Esophagus squamous epithelium (tissue), 5 donors: ENCODE measurements at regions not wholly inside any gene's neighbourhood (a gene's known extent, or its start where the extent isn't known, plus 50 kb on each side); places are given as distances from the start of the nearest gene placed in this dataset.

ENCODE experiments used
- DNase-seq: peaks from one replicate; lab custom pipeline; 2025; lab: John Stamatoyannopoulos, UW
- H3K27ac ChIP-seq, 4 donors: fragments of 200-600 bp; sonication (generic); one replicate each; pipeline ENCODE4 v1.5.1; 2016 to 2019; ENCODE audit warnings: mild to moderate bottlenecking in 1 of 4
- H3K27me3 ChIP-seq, 4 donors: fragments of 200-600 bp; sonication (generic); 1 replicate in 3 of 4; 2 replicates in 1 of 4; pipeline versions ENCODE4 v1.5.1 to v1.6.0; 2017 to 2021; ENCODE audit warnings: antibody characterized with exemption in 1 of 4
- H3K36me3 ChIP-seq, 3 donors: fragments of 200-600 bp; sonication (generic); one replicate each; pipeline ENCODE4 v1.5.1; 2016 to 2019
- H3K4me1 ChIP-seq, 3 donors: fragments of 200-600 bp; sonication (generic); one replicate each; pipeline ENCODE4 v1.5.1; 2017 to 2019
- H3K4me3 ChIP-seq, 4 donors: fragments of 200-600 bp; sonication (generic); 1 replicate in 3 of 4; 2 replicates in 1 of 4; pipeline ENCODE4 v1.5.1; 2016 to 2019; ENCODE audit warnings: mild to moderate bottlenecking in 2 of 4, moderate library complexity in 1 of 4
- H3K9me3 ChIP-seq, 3 donors: fragments of 200-600 bp; sonication (generic); one replicate each; pipeline ENCODE4 v1.5.1; 2016 to 2019
- POLR2A ChIP-seq, 4 donors: fragments of 450-650 bp; IDR thresholded peaks; one replicate each; pipeline ENCODE4 v1.6.1; 2017; ENCODE audit warnings: antibody characterized with exemption in 4 of 4, mild to moderate bottlenecking in 4 of 4, moderate library complexity in 3 of 4
- WGBS, 2 donors: methylation state at CpG; one replicate each; pipeline ENCODE4 v1.1.5; 2018; 5-methylcytosine and 5-hydroxymethylcytosine counted together
- intact Hi-C: fragments of 100-400 bp; cut with DNase I; formaldehyde crosslinking; loops from one replicate; pipeline ENCODE4 v1.15.0; 2022
- TF ChIP-seq, protein P1 (sequence below), 6 experiments: fragments of 450-650 bp in 4 of 6; fragments of 200-600 bp in 2 of 6; sonication (generic) in 2 of 6; IDR thresholded peaks; one replicate each; pipeline ENCODE4 v1.5.1; 2016 to 2019; ENCODE audit warnings: antibody characterized with exemption in 6 of 6, mild to moderate bottlenecking in 4 of 6, moderate library complexity in 4 of 6
- donor health status: DM: yes; HTN: yes; CAD: no.

DNA sequence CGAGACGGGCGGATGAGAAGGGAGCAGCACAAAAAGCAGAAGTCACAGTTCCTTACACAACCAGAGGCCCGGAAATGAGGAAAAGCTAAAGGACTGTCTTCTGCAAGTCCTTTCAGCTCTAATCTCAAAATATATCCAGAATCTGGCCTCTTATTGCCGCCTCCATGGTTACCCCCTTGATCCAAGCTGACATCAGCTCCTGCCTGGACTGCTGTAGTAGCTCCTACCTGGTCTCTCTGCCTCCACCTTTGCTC is 324.0 kb upstream of the ROPN1 start:
- TF ChIP-seq POLR2A (IDR thresholded peaks at IDR 0.05): no peak
- TF ChIP-seq, protein P1, sequence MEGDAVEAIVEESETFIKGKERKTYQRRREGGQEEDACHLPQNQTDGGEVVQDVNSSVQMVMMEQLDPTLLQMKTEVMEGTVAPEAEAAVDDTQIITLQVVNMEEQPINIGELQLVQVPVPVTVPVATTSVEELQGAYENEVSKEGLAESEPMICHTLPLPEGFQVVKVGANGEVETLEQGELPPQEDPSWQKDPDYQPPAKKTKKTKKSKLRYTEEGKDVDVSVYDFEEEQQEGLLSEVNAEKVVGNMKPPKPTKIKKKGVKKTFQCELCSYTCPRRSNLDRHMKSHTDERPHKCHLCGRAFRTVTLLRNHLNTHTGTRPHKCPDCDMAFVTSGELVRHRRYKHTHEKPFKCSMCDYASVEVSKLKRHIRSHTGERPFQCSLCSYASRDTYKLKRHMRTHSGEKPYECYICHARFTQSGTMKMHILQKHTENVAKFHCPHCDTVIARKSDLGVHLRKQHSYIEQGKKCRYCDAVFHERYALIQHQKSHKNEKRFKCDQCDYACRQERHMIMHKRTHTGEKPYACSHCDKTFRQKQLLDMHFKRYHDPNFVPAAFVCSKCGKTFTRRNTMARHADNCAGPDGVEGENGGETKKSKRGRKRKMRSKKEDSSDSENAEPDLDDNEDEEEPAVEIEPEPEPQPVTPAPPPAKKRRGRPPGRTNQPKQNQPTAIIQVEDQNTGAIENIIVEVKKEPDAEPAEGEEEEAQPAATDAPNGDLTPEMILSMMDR (IDR thresholded peaks at IDR 0.05): no peak
- 65 to 85% methylated on average over 5 of the region's 5 CpGs for WGBS, 2 donors

DNA sequence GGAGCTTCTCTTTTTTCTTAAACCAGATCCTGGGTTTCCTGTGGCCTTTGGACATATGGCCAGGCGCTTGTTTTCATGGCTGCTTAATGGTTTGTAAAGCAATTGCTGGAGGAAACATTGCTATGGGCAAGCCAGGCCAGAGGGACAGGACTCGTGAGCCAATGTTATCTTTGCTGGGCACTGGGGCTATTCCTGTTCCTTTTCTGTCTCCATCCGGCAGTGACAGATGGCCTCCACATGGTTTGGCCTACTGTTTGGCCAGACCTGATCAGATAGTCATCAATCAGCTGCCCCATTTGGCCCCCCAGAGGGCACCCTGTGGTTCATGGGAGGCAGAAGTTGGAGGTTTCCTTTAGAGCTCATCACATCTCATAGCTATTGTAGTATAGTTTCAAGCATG is 326.1 kb upstream of the ROPN1 start:
- no peaks in the 10 kb centered on the region for H3K27me3 ChIP-seq
- no peaks in the 10 kb centered on the region for H3K36me3 ChIP-seq
- no peaks in the 10 kb centered on the region for H3K9me3 ChIP-seq
- 82 to 88% methylated on average over 2 to 3 of the region's 3 CpGs for WGBS, 2 donors
- DNase-seq: no peak
- H3K4me3 ChIP-seq: no peak overlapping the region
- intact Hi-C loops: no loop called here
- TF ChIP-seq POLR2A (IDR thresholded peaks at IDR 0.05): no peak
- TF ChIP-seq, protein P1 (IDR thresholded peaks at IDR 0.05): no peak
- H3K4me1 ChIP-seq: no peaks in the 10 kb centered on the region
- H3K27ac ChIP-seq: no peak overlapping the region

More for the DNA sequence above, 324.0 kb upstream of the ROPN1 start:
- Histone ChIP-seq H3K4me3 (no peak overlapping the region), H3K9me3 (no peaks in the 10 kb centered on the region), H3K27me3 (no peaks in the 10 kb centered on the region), H3K36me3 (no peaks in the 10 kb centered on the region), H3K27ac (no peak overlapping the region), H3K4me1 (no peaks in the 10 kb centered on the region)
- DNase-seq: no peak
- intact Hi-C loops: no loop called here

DNA sequence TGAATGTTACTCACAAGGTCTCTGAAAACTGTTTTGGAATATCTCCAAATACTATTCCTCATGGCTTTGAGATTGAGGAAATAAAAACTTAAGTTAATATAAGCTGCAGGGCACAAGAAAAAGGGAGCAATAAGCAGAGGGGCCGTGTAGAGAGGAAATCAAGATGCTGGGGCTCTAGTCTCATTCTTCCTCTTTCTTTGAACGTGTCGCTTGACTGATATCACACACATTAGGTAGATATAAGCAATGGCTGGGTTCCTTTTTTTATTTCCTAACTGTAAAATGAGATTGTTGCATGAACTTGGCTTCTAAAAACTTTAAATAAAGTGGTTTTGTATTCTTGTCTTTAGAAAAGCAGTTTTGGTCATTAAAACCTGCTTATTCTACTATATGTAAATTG is 326.7 kb upstream of the ROPN1 start:
- no peaks in the 10 kb centered on the region for H3K36me3 ChIP-seq
- no peak for DNase-seq
- H3K4me3 ChIP-seq: no peak overlapping the region
- WGBS, 2 donors: 57 to 62% methylated on average over 3 of the region's 3 CpGs
- H3K27me3 ChIP-seq: no peaks in the 10 kb centered on the region
- no peaks in the 10 kb centered on the region for H3K4me1 ChIP-seq
- no peaks in the 10 kb centered on the region for H3K9me3 ChIP-seq
- H3K27ac ChIP-seq: no peak overlapping the region
- TF ChIP-seq, protein P1 (IDR thresholded peaks at IDR 0.05): no peak
- TF ChIP-seq POLR2A (IDR thresholded peaks at IDR 0.05): no peak
- intact Hi-C loops: no loop called here

DNA sequence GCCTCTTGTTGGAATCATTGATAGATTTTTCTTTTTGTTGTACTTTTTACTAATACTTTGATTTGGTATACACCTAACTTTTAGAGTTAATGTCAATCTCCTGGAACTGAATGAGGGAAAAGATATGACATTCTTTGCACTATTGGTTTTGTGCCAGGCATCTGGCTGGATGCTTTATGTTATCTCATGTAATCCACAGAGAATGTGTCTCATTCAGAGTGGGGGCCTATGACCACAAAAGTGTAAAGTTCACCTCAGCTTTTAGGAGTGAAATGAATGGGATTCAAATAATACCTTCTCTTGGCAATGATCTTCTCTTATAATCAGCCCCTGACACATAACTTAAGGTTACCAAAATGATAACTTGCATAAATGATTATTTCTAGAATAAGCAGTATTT is 329.1 kb upstream of the ROPN1 start:
- Histone ChIP-seq H3K27me3 (peaks cover 0 to 4% (median 0%) of the 10 kb centered on the region in 4 donors), H3K36me3 (no peaks in the 10 kb centered on the region), H3K27ac (no peak overlapping the region), H3K9me3 (no peaks in the 10 kb centered on the region), H3K4me1 (no peaks in the 10 kb centered on the region), H3K4me3 (no peak overlapping the region)
- intact Hi-C loops: no loop called here
- DNase-seq: no peak
- TF ChIP-seq, protein P1 (IDR thresholded peaks at IDR 0.05): no peak
- no peak for TF ChIP-seq POLR2A (IDR thresholded peaks at IDR 0.05)

DNA sequence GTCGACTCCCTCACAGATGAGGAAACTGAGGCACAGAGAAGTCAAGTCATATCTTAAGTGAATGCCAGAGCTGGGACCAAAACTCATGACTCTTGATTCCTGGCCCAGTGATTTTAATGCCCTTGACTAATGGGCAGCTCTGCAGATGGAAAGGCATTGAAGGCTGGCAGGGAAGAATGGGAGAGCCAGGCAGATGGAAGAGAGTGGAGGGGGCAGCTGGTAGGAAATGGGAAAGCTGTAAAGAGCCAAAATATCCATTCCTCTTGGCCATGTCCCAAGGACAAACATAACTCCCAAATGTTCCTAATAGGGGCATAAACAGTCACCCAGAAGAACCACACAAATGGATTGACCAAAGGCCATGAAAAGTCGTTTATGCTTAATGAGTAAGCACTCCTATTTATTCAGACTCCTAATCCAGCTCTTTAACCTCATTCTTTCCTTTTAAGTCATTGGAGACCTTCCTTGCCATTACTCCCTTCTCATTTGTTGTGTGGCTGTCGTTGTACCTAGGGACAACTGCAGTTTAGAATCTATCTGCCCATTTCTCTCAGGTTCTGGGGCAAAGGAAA is 330.5 kb upstream of the ROPN1 start:
- intact Hi-C loops: no loop called here
- TF ChIP-seq POLR2A (IDR thresholded peaks at IDR 0.05): no peak
- TF ChIP-seq, protein P1 (IDR thresholded peaks at IDR 0.05): no peak
- Histone ChIP-seq H3K9me3 (no peaks in the 10 kb centered on the region), H3K27ac (no peak overlapping the region), H3K4me1 (no peaks in the 10 kb centered on the region), H3K4me3 (no peak overlapping the region), H3K36me3 (no peaks in the 10 kb centered on the region), H3K27me3 (peaks cover 0 to 4% (median 0%) of the 10 kb centered on the region in 4 donors)
- no peak for DNase-seq
- WGBS, 2 donors: 49 to 64% methylated on average over 3 of the region's 3 CpGs
